ENCODE measurements at regions not wholly inside any gene's neighbourhood (a gene's known extent, or its start where the extent isn't known, plus 50 kb on each side); places are given as distances from the start of the nearest gene placed in this dataset.

DNA sequence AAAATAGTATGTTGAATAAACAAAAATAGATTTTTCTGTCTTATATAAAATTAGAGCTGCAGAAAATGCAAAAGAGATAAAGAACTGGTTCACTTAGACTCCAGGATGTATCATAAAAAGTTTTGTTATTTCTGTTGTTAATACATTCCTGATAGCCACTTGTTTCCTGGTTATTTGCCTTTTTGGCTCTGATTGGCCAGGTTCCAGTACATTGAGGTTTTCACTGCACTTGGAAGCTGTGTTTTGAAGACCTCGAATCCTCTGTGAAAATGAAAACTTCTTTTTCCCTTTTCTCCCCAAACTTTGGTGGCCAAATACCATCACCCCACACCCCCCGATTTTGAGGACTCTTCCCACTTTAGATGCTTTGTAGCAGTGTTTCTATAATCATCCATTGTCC is 525.3 kb downstream of the MED13L start:
- TF ChIP-seq, protein P1, sequence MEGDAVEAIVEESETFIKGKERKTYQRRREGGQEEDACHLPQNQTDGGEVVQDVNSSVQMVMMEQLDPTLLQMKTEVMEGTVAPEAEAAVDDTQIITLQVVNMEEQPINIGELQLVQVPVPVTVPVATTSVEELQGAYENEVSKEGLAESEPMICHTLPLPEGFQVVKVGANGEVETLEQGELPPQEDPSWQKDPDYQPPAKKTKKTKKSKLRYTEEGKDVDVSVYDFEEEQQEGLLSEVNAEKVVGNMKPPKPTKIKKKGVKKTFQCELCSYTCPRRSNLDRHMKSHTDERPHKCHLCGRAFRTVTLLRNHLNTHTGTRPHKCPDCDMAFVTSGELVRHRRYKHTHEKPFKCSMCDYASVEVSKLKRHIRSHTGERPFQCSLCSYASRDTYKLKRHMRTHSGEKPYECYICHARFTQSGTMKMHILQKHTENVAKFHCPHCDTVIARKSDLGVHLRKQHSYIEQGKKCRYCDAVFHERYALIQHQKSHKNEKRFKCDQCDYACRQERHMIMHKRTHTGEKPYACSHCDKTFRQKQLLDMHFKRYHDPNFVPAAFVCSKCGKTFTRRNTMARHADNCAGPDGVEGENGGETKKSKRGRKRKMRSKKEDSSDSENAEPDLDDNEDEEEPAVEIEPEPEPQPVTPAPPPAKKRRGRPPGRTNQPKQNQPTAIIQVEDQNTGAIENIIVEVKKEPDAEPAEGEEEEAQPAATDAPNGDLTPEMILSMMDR (IDR thresholded peaks at IDR 0.05): no peak
- no peak for TF ChIP-seq POLR2A (IDR thresholded peaks at IDR 0.05)
